ENCODE measurements at regions not wholly inside any gene's neighbourhood (a gene's known extent, or its start where the extent isn't known, plus 50 kb on each side); places are given as distances from the start of the nearest gene placed in this dataset.

GRCh38 chr9:88783711-88784083, 207.6 kb upstream of the S1PR3 start:
- Histone ChIP-seq H3K27ac (no peak overlapping the region), H3K27me3 (no peaks in the 10 kb centered on the region), H3K4me3 (no peak overlapping the region), H3K9me3 (no peaks in the 10 kb centered on the region), H3K36me3 (no peaks in the 10 kb centered on the region), H3K4me1 (peaks cover 0 to 12% of the 10 kb centered on the region in 2 donors)
- intact Hi-C loops (cut with DNase I) = no loop called here
- no peak for TF ChIP-seq CTCF (IDR thresholded peaks at IDR 0.05)
- no peak for DNase-seq (ENCODE audit: low spot score in 2 of 2)

GRCh38 chr9:88784960-88785359, 206.3 kb upstream of the S1PR3 start:
- intact Hi-C loops (cut with DNase I) = no loop called here
- H3K9me3 ChIP-seq = no peaks in the 10 kb centered on the region
- peaks cover 0 to 12% of the 10 kb centered on the region in 2 donors for H3K4me1 ChIP-seq
- no peaks in the 10 kb centered on the region for H3K36me3 ChIP-seq
- H3K27ac ChIP-seq = no peak overlapping the region
- no peak for TF ChIP-seq CTCF (IDR thresholded peaks at IDR 0.05)
- no peak for DNase-seq (ENCODE audit: low spot score in 2 of 2)
- H3K27me3 ChIP-seq = no peaks in the 10 kb centered on the region
- H3K4me3 ChIP-seq = no peak overlapping the region

GRCh38 chr9:88786291-88787079, 204.8 kb upstream of the S1PR3 start:
- H3K36me3 ChIP-seq = no peaks in the 10 kb centered on the region
- no peak for DNase-seq (ENCODE audit: low spot score in 2 of 2)
- TF ChIP-seq CTCF (IDR thresholded peaks at IDR 0.05) = no peak
- intact Hi-C loops (cut with DNase I) = no loop called here
- no peaks in the 10 kb centered on the region for H3K9me3 ChIP-seq
- H3K4me3 ChIP-seq = no peak overlapping the region
- H3K27ac ChIP-seq = peak overlapping the region; percentile 14 to 21
- H3K27me3 ChIP-seq = no peaks in the 10 kb centered on the region
- peaks cover 2 to 21% of the 10 kb centered on the region in 2 donors for H3K4me1 ChIP-seq

- no peak overlapping the region for H3K27ac ChIP-seq
- intact Hi-C loops (cut with DNase I) = loop anchor here (2.0 kb wide), 1 partner anchor 25 kb away; no protein-coding TSS in a partner anchor
- H3K4me3 ChIP-seq = no peak overlapping the region
- no peaks in the 10 kb centered on the region for H3K36me3 ChIP-seq
- DNase-seq (ENCODE audit: low spot score in 2 of 2) = no peak
- no peaks in the 10 kb centered on the region for H3K27me3 ChIP-seq
- no peaks in the 10 kb centered on the region for H3K9me3 ChIP-seq
- peaks cover 2 to 21% of the 10 kb centered on the region in 2 donors for H3K4me1 ChIP-seq
- TF ChIP-seq CTCF (IDR thresholded peaks at IDR 0.05) = no peak
Observed at GRCh38 chr9:88789785-88790184, 201.5 kb upstream of the S1PR3 start.

- H3K27me3 ChIP-seq = no peaks in the 10 kb centered on the region
- intact Hi-C loops (cut with DNase I) = loop anchor here (2.0 kb wide), 1 partner anchor 24 kb away; no protein-coding TSS in a partner anchor
- TF ChIP-seq CTCF (IDR thresholded peaks at IDR 0.05) = no peak
- no peak overlapping the region for H3K4me3 ChIP-seq
- DNase-seq (ENCODE audit: low spot score in 2 of 2) = peak in 1 of 2 donors; percentile 72
- peak overlapping the region; percentile 46 to 65 for H3K27ac ChIP-seq
- peaks cover 2 to 21% of the 10 kb centered on the region in 2 donors for H3K4me1 ChIP-seq
- no peaks in the 10 kb centered on the region for H3K36me3 ChIP-seq
- H3K9me3 ChIP-seq = no peaks in the 10 kb centered on the region
Observed at GRCh38 chr9:88791105-88791805, 200.0 kb upstream of the S1PR3 start.
